IMR-90 (cell line): ENCODE measurements at regions not wholly inside any gene's neighbourhood (a gene's known extent, or its start where the extent isn't known, plus 50 kb on each side); places are given as distances from the start of the nearest gene placed in this dataset.

ENCODE experiments used
- ATAC-seq: fragments of 200-7000 bp; cut with Tn5 transposase; 2 replicates; pipeline ENCODE4 v1.9.1; 2020; ENCODE audit warnings: low read depth, mild to moderate bottlenecking, moderate library complexity
- BruUV-seq: library from RNA; stranded (reverse); fragments of 400-500 nt; replicated peaks from 2 replicates; lab custom pipeline; 2021; lab: Mats Ljungman, UMichigan
- CTCF ChIA-PET: fragments of 300-600 bp; formaldehyde crosslinking; extraction: SDS; loops from one replicate; lab custom pipeline; 2021; ENCODE audit warnings: antibody characterized with exemption; lab: Yijun Ruan, JAX
- POLR2A ChIA-PET: fragments of 300-600 bp; sonication (Branson Sonifier 250); formaldehyde crosslinking; loops from one replicate; lab custom pipeline; 2022; ENCODE audit warnings: antibody characterized with exemption; ENCODE audit not compliant: unreplicated experiment; lab: Charles Lee
- DNase-seq: peaks from one replicate; pipeline ENCODE4 v3.0.0; 2013
- H2AFZ ChIP-seq: replicated peaks from 2 replicates; pipeline ENCODE3; 2013; ENCODE audit warnings: low read length, mild to moderate bottlenecking; ENCODE audit not compliant: poor library complexity
- H2AK5ac ChIP-seq: 2 replicates; pipeline ENCODE4 v1.6.1; 2013; ENCODE audit warnings: low read depth, low read length, inconsistent platforms
- H2AK9ac ChIP-seq: replicated peaks from 2 replicates; pipeline ENCODE3; 2013; ENCODE audit warnings: mild to moderate bottlenecking, low read depth, low read length, moderate library complexity; ENCODE audit not compliant: poor library complexity
- H2BK120ac ChIP-seq: 2 replicates; pipeline ENCODE4 v1.6.1; 2013; ENCODE audit warnings: low read depth, low read length, inconsistent platforms
- H2BK15ac ChIP-seq: 3 replicates; pipeline ENCODE4 v1.6.1; 2013; ENCODE audit warnings: low read depth, low read length, inconsistent platforms
- H2BK20ac ChIP-seq: 2 replicates; pipeline ENCODE4 v1.6.1; 2013; ENCODE audit warnings: low read depth, mild to moderate bottlenecking, inconsistent platforms, low read length, moderate library complexity
- H2BK5ac ChIP-seq: 2 replicates; pipeline ENCODE4 v1.6.1; 2013; ENCODE audit warnings: mild to moderate bottlenecking, low read depth, low read length, inconsistent platforms; ENCODE audit not compliant: poor library complexity, severe bottlenecking
- H3K14ac ChIP-seq: replicated peaks from 2 replicates; pipeline ENCODE4 v1.6.1; 2013; ENCODE audit warnings: low read depth, low read length, inconsistent platforms
- H3K18ac ChIP-seq: 2 replicates; pipeline ENCODE4 v1.6.1; 2013; ENCODE audit warnings: low read depth, low read length, control low read depth
- H3K23ac ChIP-seq: 2 replicates; pipeline ENCODE4 v1.6.1; 2013; ENCODE audit warnings: low read depth, low read length, inconsistent platforms
- H3K27ac ChIP-seq: 2 replicates; pipeline ENCODE4 v1.5.1; 2013; ENCODE audit warnings: mild to moderate bottlenecking, control low read depth, low read length; ENCODE audit not compliant: insufficient read depth
- H3K27me3 ChIP-seq: 2 replicates; pipeline ENCODE4 v1.6.1; 2013; ENCODE audit warnings: low read length; ENCODE audit not compliant: control insufficient read depth, insufficient read depth
- H3K36me3 ChIP-seq: 2 replicates; pipeline ENCODE4 v1.6.1; 2013; ENCODE audit warnings: low read length, mixed read lengths; ENCODE audit not compliant: control insufficient read depth, insufficient read depth
- H3K4ac ChIP-seq: 2 replicates; pipeline ENCODE4 v1.6.1; 2013; ENCODE audit warnings: low read depth, low read length, inconsistent platforms
- H3K4me1 ChIP-seq: 2 replicates; pipeline ENCODE4 v1.6.1; 2013; ENCODE audit warnings: low read length, mixed read lengths; ENCODE audit not compliant: control insufficient read depth, insufficient read depth
- H3K4me2 ChIP-seq: 2 replicates; pipeline ENCODE4 v1.6.1; 2013; ENCODE audit warnings: low read depth, mild to moderate bottlenecking, control low read depth, low read length, moderate library complexity
- H3K4me3 ChIP-seq: 2 replicates; pipeline ENCODE4 v1.5.1; 2013; ENCODE audit warnings: low read depth, mild to moderate bottlenecking, control low read depth, low read length, moderate library complexity; ENCODE audit not compliant: insufficient read depth
- H3K56ac ChIP-seq: 2 replicates; pipeline ENCODE4 v1.6.1; 2013; ENCODE audit warnings: low read length, inconsistent platforms; ENCODE audit not compliant: insufficient read depth; ENCODE audit errors: extremely low read depth
- H3K79me1 ChIP-seq, 2 experiments: 2 replicates each; pipeline ENCODE4 v1.6.1; 2013; ENCODE audit warnings: low read length in 2 of 2, inconsistent platforms in 1 of 2, low read depth in 1 of 2
- H3K9ac ChIP-seq: 2 replicates; pipeline ENCODE4 v1.6.1; 2013; ENCODE audit warnings: low read depth, low read length, control low read depth
- H3K9me1 ChIP-seq: 2 replicates; pipeline ENCODE4 v1.6.1; 2013; ENCODE audit warnings: low read length, inconsistent platforms; ENCODE audit not compliant: insufficient read depth
- H3K9me3 ChIP-seq: 2 replicates; pipeline ENCODE4 v1.6.1; 2013; ENCODE audit warnings: low read length; ENCODE audit not compliant: control insufficient read depth, insufficient read depth
- H4K20me1 ChIP-seq: 2 replicates; pipeline ENCODE4 v1.6.1; 2013; ENCODE audit warnings: low read length, inconsistent platforms; ENCODE audit not compliant: insufficient read depth
- H4K5ac ChIP-seq: 2 replicates; pipeline ENCODE4 v1.6.1; 2013; ENCODE audit warnings: mild to moderate bottlenecking, low read depth, low read length, control low read depth
- H4K8ac ChIP-seq, 2 experiments: 2 replicates each; pipeline ENCODE4 v1.6.1; 2013; ENCODE audit warnings: low read depth in 2 of 2, low read length in 2 of 2, control low read depth in 1 of 2, inconsistent platforms in 1 of 2
- H4K91ac ChIP-seq: 2 replicates; pipeline ENCODE4 v1.6.1; 2013; ENCODE audit warnings: low read depth, low read length, inconsistent platforms; ENCODE audit not compliant: insufficient read depth
- CTCF ChIP-seq: conservative IDR thresholded peaks from 2 replicates; pipeline ENCODE4 v1.5.1; 2012; ENCODE audit warnings: mild to moderate bottlenecking, low read depth, low read length, improper control_type of control experiment
- RCOR1 ChIP-seq: IDR thresholded peaks from 2 replicates; pipeline ENCODE4 v1.6.1; 2012; ENCODE audit warnings: mild to moderate bottlenecking, low read length, improper control_type of control experiment; ENCODE audit not compliant: insufficient replicate concordance
- WGBS, 2 experiments: methylation state at CpG; one replicate each; pipeline versions ENCODE4 v1.1.5 to v1.1.7; 2013; ENCODE audit warnings: missing lambda C conversion rate in 2 of 2; ENCODE audit not compliant: insufficient read length in 1 of 2; ENCODE audit errors: extremely low coverage in 2 of 2; 5-methylcytosine and 5-hydroxymethylcytosine counted together
- dilution Hi-C: fragments of 300-500 bp; cut with HindIII; formaldehyde crosslinking; loops from one replicate; pipeline ENCODE4 v1.14.3; 2018; ENCODE audit warnings: low sequenced_read_pairs; ENCODE audit not compliant: unreplicated experiment
- in situ Hi-C: fragments of 300-500 bp; cut with MboI; formaldehyde crosslinking; loops from 3 replicates; pipeline ENCODE4 v1.14.3; 2019; ENCODE audit warnings: low sequenced_read_pairs, inconsistent platforms, mixed read lengths
- intact Hi-C: fragments of 100-400 bp; cut with micrococcal nuclease; formaldehyde crosslinking; loops from 2 replicates; pipeline ENCODE4 v1.10.0; 2022

- no peak overlapping the region for H3K23ac ChIP-seq
- H2AFZ ChIP-seq: no peak overlapping the region
- in situ Hi-C loops (no loop called here), dilution Hi-C loops (no loop called here), intact Hi-C loops (no loop called here)
- no peak overlapping the region for H3K9ac ChIP-seq
- no peak overlapping the region for H3K27ac ChIP-seq
- H3K9me3 ChIP-seq: no peaks in the 10 kb centered on the region
- no TSS peak for BruUV-seq
- no peak overlapping the region for H2BK5ac ChIP-seq
- ChIA-PET CTCF (no interaction called here), POLR2A (no interaction called here)
- H3K14ac ChIP-seq: no peak overlapping the region
- H4K91ac ChIP-seq: no peak overlapping the region
- DNase-seq: no peak
- H3K4me2 ChIP-seq: no peak overlapping the region
- no peak overlapping the region for H3K18ac ChIP-seq
- H3K4ac ChIP-seq: no peak overlapping the region
- H2AK9ac ChIP-seq: no peak overlapping the region
- H3K9me1 ChIP-seq: no peaks in the 10 kb centered on the region
- no peaks in the 10 kb centered on the region for H3K4me1 ChIP-seq
- no peak overlapping the region for H2BK20ac ChIP-seq
- H2BK15ac ChIP-seq: no peak overlapping the region
- H4K5ac ChIP-seq: no peak overlapping the region
- H2BK120ac ChIP-seq: no peak overlapping the region
- no peak overlapping the region for H4K8ac ChIP-seq
- no peaks in the 10 kb centered on the region for H3K27me3 ChIP-seq
- no peak overlapping the region for H3K4me3 ChIP-seq
- no peak for ATAC-seq
- WGBS, 2 experiments: 49% methylated on average over 3 of the region's 7 CpGs; no CpG with 5 or more reads in 1 of the 2 experiments
- H4K20me1 ChIP-seq: no peaks in the 10 kb centered on the region
- no peaks in the 10 kb centered on the region for H3K36me3 ChIP-seq
- H3K56ac ChIP-seq: no peak overlapping the region
- H2AK5ac ChIP-seq: no peak overlapping the region
- no peaks in the 10 kb centered on the region for H3K79me1 ChIP-seq
- TF ChIP-seq RCOR1 (no peak), CTCF (no peak)
Observed at GRCh38 chr11:15471048-15471894, 356.5 kb downstream of the INSC start.
